ENCODE measurements at regions not wholly inside any gene's neighbourhood (a gene's known extent, or its start where the extent isn't known, plus 50 kb on each side); places are given as distances from the start of the nearest gene placed in this dataset.

- TF ChIP-seq CHD7 (IDR thresholded peaks at IDR 0.05; ENCODE audit: insufficient replicate concordance, low read length) (no peak), BRCA1 (IDR thresholded peaks at IDR 0.05; ENCODE audit: low read depth, low read length) (no peak), JUN (IDR thresholded peaks at IDR 0.05; ENCODE audit: low read depth, low read length) (no peak), NANOG (IDR thresholded peaks at IDR 0.05; ENCODE audit: insufficient read depth, low read depth, low read length, poor library complexity, severe bottlenecking) (no peak), CBX8 (IDR thresholded peaks at IDR 0.05; ENCODE audit: borderline replicate concordance, low read depth, low read length) (no peak), RNF2 (IDR thresholded peaks at IDR 0.05; ENCODE audit: borderline replicate concordance, low read depth, low read length, missing control alignments, poor library complexity, severe bottlenecking) (no peak), SRF (IDR thresholded peaks at IDR 0.05; ENCODE audit: low read depth, low read length) (no peak), KDM1A (IDR thresholded peaks at IDR 0.05; ENCODE audit: borderline replicate concordance, low read length) (no peak), RAD21 (IDR thresholded peaks at IDR 0.05 in 1 of 2, conservative IDR thresholded peaks at IDR 0.05 in 1 of 2; ENCODE audit: low read depth in 2 of 2, low read length in 2 of 2) (no peak)
Observed at GRCh38 chr7:77466450-77466849, 50.3 kb upstream of the GSAP start (continued).

All from H1 (cell line).